SK-N-SH treated with all-trans-retinoic acid at 6 μM for 48 hours (cell line): ENCODE measurements at regions not wholly inside any gene's neighbourhood (a gene's known extent, or its start where the extent isn't known, plus 50 kb on each side); places are given as distances from the start of the nearest gene placed in this dataset.

ENCODE experiments used
- ARNTL ChIP-seq: fragments of 450-650 bp; formaldehyde crosslinking; IDR thresholded peaks from 2 replicates; pipeline ENCODE4 v1.5.0; 2020; ENCODE audit warnings: low read depth, mild to moderate bottlenecking, moderate library complexity, borderline replicate concordance
- BACH2 ChIP-seq: fragments of 250-450 bp; sonication (Bioruptor Pico); IDR thresholded peaks from 2 replicates; pipeline ENCODE4 v1.9.0; 2021; ENCODE audit warnings: mild to moderate bottlenecking, borderline replicate concordance
- CSDC2 ChIP-seq: fragments of 250-450 bp; sonication (Bioruptor Pico); IDR thresholded peaks from 2 replicates; pipeline ENCODE4 v1.5.0; 2020; ENCODE audit warnings: mild to moderate bottlenecking, moderate library complexity
- GLIS3 ChIP-seq: fragments of 250-450 bp; sonication (Bioruptor Pico); IDR thresholded peaks from 2 replicates; pipeline ENCODE4 v1.5.0; 2020; ENCODE audit warnings: mild to moderate bottlenecking, moderate library complexity
- PPARA ChIP-seq: fragments of 250-450 bp; sonication (Bioruptor Pico); IDR thresholded peaks from 2 replicates; pipeline ENCODE4 v1.5.0; 2020; ENCODE audit warnings: mild to moderate bottlenecking, borderline replicate concordance
- RARB ChIP-seq: fragments of 250-450 bp; sonication (Bioruptor Pico); IDR thresholded peaks from 2 replicates; pipeline ENCODE4 v1.8.0; 2021; ENCODE audit warnings: mild to moderate bottlenecking, moderate library complexity
- ZFP3 ChIP-seq: fragments of 250-450 bp; sonication (Bioruptor Pico); IDR thresholded peaks from 2 replicates; pipeline ENCODE4 v1.5.0; 2020; ENCODE audit warnings: mild to moderate bottlenecking, moderate library complexity
- ZFP30 ChIP-seq: fragments of 450-650 bp; formaldehyde crosslinking; IDR thresholded peaks from 2 replicates; pipeline ENCODE4 v1.5.0; 2022; ENCODE audit warnings: mild to moderate bottlenecking, moderate library complexity
- ZNF70 ChIP-seq: fragments of 450-650 bp; formaldehyde crosslinking; IDR thresholded peaks from 2 replicates; pipeline ENCODE4 v1.5.0; 2020; ENCODE audit warnings: mild to moderate bottlenecking, moderate library complexity
- TF ChIP-seq, protein P1 (sequence below): fragments of 250-450 bp; sonication (Bioruptor Pico); IDR thresholded peaks from 2 replicates; pipeline ENCODE4 v1.5.1; 2020; ENCODE audit warnings: low read depth, mild to moderate bottlenecking, moderate library complexity

DNA sequence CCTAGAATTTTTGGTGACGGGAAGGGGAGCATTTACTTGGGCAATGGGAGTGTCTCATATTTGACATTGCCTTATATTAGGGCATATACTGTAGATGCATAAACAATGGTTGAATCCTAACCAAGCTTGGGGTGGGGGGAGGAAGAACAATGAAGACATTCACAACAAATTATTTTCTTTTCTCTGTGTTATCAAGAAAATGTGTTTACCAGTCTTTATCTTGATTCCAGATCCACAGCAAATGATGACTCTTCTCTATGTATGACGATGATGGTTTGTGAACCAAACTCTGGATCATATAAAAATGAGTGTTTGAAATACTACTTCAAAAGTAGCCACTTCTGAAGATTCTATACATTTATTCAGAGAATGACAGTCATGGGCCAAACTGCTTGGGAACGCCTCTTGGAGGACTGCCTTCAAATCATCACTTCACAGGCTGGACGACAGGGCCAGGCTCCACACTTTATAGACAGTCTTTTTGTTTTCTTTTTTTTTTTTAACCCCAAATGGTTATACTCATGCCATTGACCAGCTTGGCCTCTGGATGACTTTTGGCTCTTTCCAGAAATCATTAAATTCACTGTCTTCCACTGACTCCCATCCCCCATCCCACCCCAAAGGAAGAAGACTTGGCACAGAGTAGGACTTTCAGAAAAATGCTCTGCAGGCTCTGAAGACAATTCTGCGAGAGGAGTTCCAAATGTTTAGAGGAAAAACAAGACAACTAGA, 123.8 kb upstream of the LIFR start:
- TF ChIP-seq ARNTL (CRISPR knock-in tag) (no peak), RARB (CRISPR knock-in tag) (no peak), GLIS3 (no peak), ZFP30 (CRISPR knock-in tag) (no peak), ZFP3 (no peak), BACH2 (CRISPR knock-in tag) (no peak), PPARA (CRISPR knock-in tag) (no peak), CSDC2 (no peak), ZNF70 (CRISPR knock-in tag) (no peak)
- TF ChIP-seq, protein P1, sequence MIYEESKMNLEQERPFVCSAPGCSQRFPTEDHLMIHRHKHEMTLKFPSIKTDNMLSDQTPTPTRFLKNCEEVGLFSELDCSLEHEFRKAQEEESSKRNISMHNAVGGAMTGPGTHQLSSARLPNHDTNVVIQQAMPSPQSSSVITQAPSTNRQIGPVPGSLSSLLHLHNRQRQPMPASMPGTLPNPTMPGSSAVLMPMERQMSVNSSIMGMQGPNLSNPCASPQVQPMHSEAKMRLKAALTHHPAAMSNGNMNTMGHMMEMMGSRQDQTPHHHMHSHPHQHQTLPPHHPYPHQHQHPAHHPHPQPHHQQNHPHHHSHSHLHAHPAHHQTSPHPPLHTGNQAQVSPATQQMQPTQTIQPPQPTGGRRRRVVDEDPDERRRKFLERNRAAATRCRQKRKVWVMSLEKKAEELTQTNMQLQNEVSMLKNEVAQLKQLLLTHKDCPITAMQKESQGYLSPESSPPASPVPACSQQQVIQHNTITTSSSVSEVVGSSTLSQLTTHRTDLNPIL (CRISPR knock-in tag) = no peak
